GM12873 (cell line): ENCODE measurements at regions not wholly inside any gene's neighbourhood (a gene's known extent, or its start where the extent isn't known, plus 50 kb on each side); places are given as distances from the start of the nearest gene placed in this dataset.

ENCODE experiments used
- CTCF ChIP-seq: IDR thresholded peaks from 2 replicates; pipeline ENCODE4 v1.5.1; 2012; ENCODE audit warnings: low read depth, mild to moderate bottlenecking, moderate library complexity, low read length, control low read depth; ENCODE audit not compliant: insufficient read depth; ENCODE audit errors: missing control alignments

DNA sequence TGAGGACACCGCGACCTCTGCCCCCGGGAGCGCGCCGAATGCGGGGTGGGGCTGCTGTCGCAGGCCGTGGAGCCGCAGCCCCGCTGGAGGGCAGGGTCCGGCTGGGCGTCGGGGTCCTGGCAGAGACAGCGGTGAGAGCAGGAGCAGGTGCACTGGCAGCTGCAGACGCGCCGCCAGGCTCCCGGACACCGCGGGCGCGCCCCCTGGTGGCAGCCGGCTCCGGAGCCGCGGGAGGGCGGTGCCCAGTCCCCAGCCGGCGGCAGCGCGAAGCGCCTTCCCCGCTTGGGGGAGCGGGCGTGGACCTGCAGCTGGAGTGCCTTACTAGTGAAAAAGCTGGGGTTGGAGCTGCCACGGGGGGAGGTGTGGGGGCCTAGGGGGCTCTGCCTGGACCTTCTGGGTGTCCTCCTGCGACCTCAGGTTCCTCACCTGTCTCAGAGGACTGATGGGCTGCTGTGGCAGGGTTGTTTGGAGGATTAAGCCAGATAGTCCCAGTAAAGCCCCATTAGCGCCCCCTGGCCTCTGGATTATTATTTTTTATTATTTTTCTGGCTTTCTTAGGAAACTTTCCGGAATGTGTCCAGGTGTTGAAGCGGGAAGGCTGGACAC, 274.2 kb downstream of the CCDC74A start:
- TF ChIP-seq CTCF: peak; percentile 69

DNA sequence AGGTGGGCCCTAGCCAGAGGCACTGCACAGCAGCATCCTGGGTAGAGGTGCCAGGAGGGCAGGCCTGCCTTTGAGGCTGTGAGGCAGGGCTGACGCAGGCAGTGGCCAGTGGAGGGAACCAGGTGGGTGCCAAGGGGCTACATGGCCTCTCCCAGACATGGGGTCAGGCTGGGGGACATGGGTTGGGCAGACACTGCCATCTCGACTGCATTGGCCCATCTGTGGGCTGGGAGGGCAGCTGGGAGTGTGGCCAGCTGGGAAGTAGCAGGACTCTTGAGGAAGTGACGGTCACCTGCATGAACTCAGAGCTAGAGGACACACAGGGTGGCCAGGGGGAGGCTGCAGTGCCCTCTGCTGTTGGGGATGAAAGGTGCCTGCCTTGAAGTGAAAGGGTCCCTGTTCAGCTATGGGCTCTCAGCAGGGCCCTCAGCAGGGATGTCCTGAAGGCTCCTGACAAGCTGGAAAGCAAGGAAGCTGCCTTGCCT, 294.6 kb downstream of the CCDC74A start:
- TF ChIP-seq CTCF: peak; percentile 29

- TF ChIP-seq CTCF: no peak
These were observed 299.9 kb downstream of the CCDC74A start for GRCh38 chr2:131827481-131828163.

- no peak for TF ChIP-seq CTCF
These were observed 300.5 kb downstream of the CCDC74A start for GRCh38 chr2:131828164-131828561.

DNA sequence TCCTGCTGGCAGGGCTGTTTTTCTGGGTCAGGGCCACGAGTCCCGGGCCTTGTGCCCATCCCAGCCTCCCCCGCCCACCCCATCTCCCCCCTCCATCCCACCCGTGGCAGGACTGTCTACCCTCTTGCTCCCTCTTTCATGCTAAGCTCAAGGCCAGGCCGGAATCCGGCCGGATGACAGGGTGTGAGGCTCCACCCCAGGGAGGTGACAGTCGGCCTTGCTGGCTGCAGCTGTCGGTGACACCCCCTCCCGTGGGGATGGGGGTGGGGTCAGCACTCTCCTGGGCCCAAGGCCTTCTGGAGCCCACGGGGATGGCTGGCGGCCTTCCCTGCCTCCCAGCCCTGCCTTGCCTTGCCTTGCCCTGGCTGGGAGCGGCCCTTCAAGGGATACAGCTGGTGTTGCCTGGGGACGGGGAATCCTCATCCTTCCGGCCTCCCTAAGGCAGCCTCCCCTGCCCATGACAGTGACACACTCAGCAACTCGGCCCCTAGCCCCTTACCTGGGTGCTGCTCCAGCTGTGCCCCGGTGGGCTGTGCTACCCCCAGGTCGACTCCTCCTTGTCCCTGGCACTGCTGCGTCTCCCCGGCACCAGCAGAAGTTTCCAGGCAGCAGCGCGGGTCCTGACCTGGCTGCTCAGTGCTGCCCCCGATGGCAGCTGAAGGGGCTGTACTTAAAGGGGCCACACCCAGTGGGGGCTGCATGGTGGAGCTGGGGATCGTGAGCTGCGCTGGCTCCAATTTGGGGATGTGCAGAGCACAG, 303.9 kb downstream of the CCDC74A start:
- TF ChIP-seq CTCF: peak; percentile 52

- no peak for TF ChIP-seq CTCF
These were observed 308.0 kb downstream of the CCDC74A start for GRCh38 chr2:131835621-131836091.

DNA sequence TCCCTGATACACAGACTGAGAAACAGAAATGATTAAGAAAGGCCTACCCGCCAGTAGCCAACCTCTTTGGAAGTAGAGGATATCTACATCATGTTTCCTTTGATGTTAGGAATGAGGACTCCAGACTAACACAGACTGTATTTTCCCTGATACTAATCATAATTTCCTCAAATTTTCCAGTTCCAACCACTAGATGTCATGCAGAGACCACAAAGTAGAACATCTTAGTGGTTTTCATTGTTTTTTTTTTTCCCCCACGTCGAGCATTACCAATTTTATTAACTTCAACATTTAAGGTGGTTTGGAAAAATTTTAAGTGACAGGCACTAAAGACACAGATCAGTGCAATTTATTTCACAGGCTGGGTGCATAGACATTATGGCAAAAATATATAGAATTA, 303.6 kb downstream of the ANKRD30BL start:
- TF ChIP-seq CTCF: peak; percentile 25
